ENCODE measurements at regions not wholly inside any gene's neighbourhood (a gene's known extent, or its start where the extent isn't known, plus 50 kb on each side); places are given as distances from the start of the nearest gene placed in this dataset.

GRCh38 chr5:99398976-99399375, 470.2 kb upstream of the CHD1 start:
- Histone ChIP-seq H3K4me2 (ENCODE audit: insufficient read depth, low read length) (no peak overlapping the region), H3K27ac (ENCODE audit: low read depth, low read length) (no peak overlapping the region), H3K79me2 (ENCODE audit: insufficient read depth, low read length) (no peaks in the 10 kb centered on the region), H3K9me3 (ENCODE audit: low read depth, low read length) (no peaks in the 10 kb centered on the region), H4K20me1 (ENCODE audit: insufficient read depth, low read length) (no peaks in the 10 kb centered on the region), H3K27me3 (ENCODE audit: insufficient read depth, low read length) (no peaks in the 10 kb centered on the region), H3K36me3 (ENCODE audit: insufficient read depth, low read length) (no peaks in the 10 kb centered on the region), H2AFZ (ENCODE audit: low read length) (no peak overlapping the region), H3K4me1 (ENCODE audit: insufficient read depth, low read length) (no peaks in the 10 kb centered on the region), H3K4me3 (ENCODE audit: insufficient read depth, low read length) (no peak overlapping the region)
- TF ChIP-seq, protein P1, sequence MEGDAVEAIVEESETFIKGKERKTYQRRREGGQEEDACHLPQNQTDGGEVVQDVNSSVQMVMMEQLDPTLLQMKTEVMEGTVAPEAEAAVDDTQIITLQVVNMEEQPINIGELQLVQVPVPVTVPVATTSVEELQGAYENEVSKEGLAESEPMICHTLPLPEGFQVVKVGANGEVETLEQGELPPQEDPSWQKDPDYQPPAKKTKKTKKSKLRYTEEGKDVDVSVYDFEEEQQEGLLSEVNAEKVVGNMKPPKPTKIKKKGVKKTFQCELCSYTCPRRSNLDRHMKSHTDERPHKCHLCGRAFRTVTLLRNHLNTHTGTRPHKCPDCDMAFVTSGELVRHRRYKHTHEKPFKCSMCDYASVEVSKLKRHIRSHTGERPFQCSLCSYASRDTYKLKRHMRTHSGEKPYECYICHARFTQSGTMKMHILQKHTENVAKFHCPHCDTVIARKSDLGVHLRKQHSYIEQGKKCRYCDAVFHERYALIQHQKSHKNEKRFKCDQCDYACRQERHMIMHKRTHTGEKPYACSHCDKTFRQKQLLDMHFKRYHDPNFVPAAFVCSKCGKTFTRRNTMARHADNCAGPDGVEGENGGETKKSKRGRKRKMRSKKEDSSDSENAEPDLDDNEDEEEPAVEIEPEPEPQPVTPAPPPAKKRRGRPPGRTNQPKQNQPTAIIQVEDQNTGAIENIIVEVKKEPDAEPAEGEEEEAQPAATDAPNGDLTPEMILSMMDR (IDR thresholded peaks at IDR 0.05; ENCODE audit: extremely low read depth, low read depth, low read length): no peak
- DNase-seq (ENCODE audit: insufficient read length, low spot score, missing footprints): no peak

- H3K27ac ChIP-seq (ENCODE audit: low read depth, low read length): no peak overlapping the region
- no peak overlapping the region for H3K4me3 ChIP-seq (ENCODE audit: insufficient read depth, low read length)
- no peaks in the 10 kb centered on the region for H3K4me1 ChIP-seq (ENCODE audit: insufficient read depth, low read length)
- no peak overlapping the region for H2AFZ ChIP-seq (ENCODE audit: low read length)
- DNase-seq (ENCODE audit: insufficient read length, low spot score, missing footprints): no peak
- no peaks in the 10 kb centered on the region for H4K20me1 ChIP-seq (ENCODE audit: insufficient read depth, low read length)
- H3K4me2 ChIP-seq (ENCODE audit: insufficient read depth, low read length): no peak overlapping the region
- H3K36me3 ChIP-seq (ENCODE audit: insufficient read depth, low read length): no peaks in the 10 kb centered on the region
- peaks cover 2% of the 10 kb centered on the region for H3K9me3 ChIP-seq (ENCODE audit: low read depth, low read length)
- TF ChIP-seq, protein P1 (IDR thresholded peaks at IDR 0.05; ENCODE audit: extremely low read depth, low read depth, low read length): no peak
- no peaks in the 10 kb centered on the region for H3K27me3 ChIP-seq (ENCODE audit: insufficient read depth, low read length)
- H3K79me2 ChIP-seq (ENCODE audit: insufficient read depth, low read length): no peaks in the 10 kb centered on the region
Observed at GRCh38 chr5:99386406-99387077, 457.7 kb upstream of the CHD1 start.

DNA sequence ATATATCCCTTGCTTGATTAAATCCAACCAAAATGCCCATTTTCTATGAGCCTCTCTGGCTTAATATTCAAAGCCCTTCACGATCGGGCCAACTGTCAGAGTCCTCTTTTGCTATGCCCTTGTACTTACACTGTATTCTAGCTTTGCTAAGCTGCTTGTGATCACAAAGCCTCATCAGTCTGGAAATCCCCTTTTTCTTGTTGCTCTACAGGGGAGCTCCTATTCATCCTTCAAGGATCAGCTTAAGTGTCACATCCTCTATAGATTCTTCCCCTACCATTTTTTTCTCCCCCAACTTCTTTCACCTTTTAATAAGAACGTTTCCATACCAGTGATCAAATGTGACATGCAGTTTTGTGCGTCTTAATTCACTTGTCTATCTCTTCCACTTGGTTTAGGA, 450.4 kb upstream of the CHD1 start:
- TF ChIP-seq, protein P1 (IDR thresholded peaks at IDR 0.05; ENCODE audit: extremely low read depth, low read depth, low read length): no peak
- no peaks in the 10 kb centered on the region for H3K27me3 ChIP-seq (ENCODE audit: insufficient read depth, low read length)
- no peak for DNase-seq (ENCODE audit: insufficient read length, low spot score, missing footprints)
- H3K4me1 ChIP-seq (ENCODE audit: insufficient read depth, low read length): no peaks in the 10 kb centered on the region
- H3K4me2 ChIP-seq (ENCODE audit: insufficient read depth, low read length): no peak overlapping the region
- H3K4me3 ChIP-seq (ENCODE audit: insufficient read depth, low read length): no peak overlapping the region
- peaks cover 4% of the 10 kb centered on the region for H3K9me3 ChIP-seq (ENCODE audit: low read depth, low read length)
- no peaks in the 10 kb centered on the region for H3K36me3 ChIP-seq (ENCODE audit: insufficient read depth, low read length)
- no peaks in the 10 kb centered on the region for H4K20me1 ChIP-seq (ENCODE audit: insufficient read depth, low read length)
- H3K79me2 ChIP-seq (ENCODE audit: insufficient read depth, low read length): no peaks in the 10 kb centered on the region
- H2AFZ ChIP-seq (ENCODE audit: low read length): no peak overlapping the region
- H3K27ac ChIP-seq (ENCODE audit: low read depth, low read length): no peak overlapping the region

DNA sequence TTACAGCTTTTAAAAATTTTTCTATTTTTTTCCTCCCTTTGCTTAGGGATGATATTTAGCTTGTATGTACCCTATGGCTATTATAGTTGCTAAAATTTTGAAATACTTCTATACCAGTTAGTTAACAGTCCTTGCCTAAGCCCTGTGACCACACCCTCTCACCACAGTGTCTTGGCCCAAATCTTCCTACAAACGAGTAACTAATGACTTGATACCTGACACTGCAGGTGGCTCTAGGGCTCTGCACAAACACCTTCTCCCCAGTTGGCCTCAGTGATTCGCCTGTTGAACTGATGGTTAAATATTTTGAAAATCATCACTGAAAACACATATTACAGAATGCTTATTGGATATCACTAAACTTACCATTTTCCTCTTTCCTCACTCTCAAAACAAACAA, 449.6 kb upstream of the CHD1 start:
- Histone ChIP-seq H3K4me2 (ENCODE audit: insufficient read depth, low read length) (no peak overlapping the region), H3K36me3 (ENCODE audit: insufficient read depth, low read length) (no peaks in the 10 kb centered on the region), H3K9me3 (ENCODE audit: low read depth, low read length) (peaks cover 4% of the 10 kb centered on the region), H3K4me1 (ENCODE audit: insufficient read depth, low read length) (no peaks in the 10 kb centered on the region), H3K27ac (ENCODE audit: low read depth, low read length) (no peak overlapping the region), H3K4me3 (ENCODE audit: insufficient read depth, low read length) (no peak overlapping the region), H3K27me3 (ENCODE audit: insufficient read depth, low read length) (no peaks in the 10 kb centered on the region), H3K79me2 (ENCODE audit: insufficient read depth, low read length) (no peaks in the 10 kb centered on the region), H4K20me1 (ENCODE audit: insufficient read depth, low read length) (no peaks in the 10 kb centered on the region), H2AFZ (ENCODE audit: low read length) (no peak overlapping the region)
- TF ChIP-seq, protein P1 (IDR thresholded peaks at IDR 0.05; ENCODE audit: extremely low read depth, low read depth, low read length): no peak
- no peak for DNase-seq (ENCODE audit: insufficient read length, low spot score, missing footprints)
